HCT116 (cell line): ENCODE measurements at regions not wholly inside any gene's neighbourhood (a gene's known extent, or its start where the extent isn't known, plus 50 kb on each side); places are given as distances from the start of the nearest gene placed in this dataset.

Source experiments
- CBX3 ChIP-seq: IDR thresholded peaks from 2 replicates; pipeline ENCODE4 v1.6.1; 2012; ENCODE audit warnings: low read depth
- CTCF ChIP-seq, 3 experiments: fragments of 200-600 bp in 1 of 3; sonication (generic) in 1 of 3; IDR thresholded peaks in 2 of 3; conservative IDR thresholded peaks in 1 of 3; 2 replicates each; pipeline ENCODE4 v1.5.1; 2012 to 2017; ENCODE audit warnings: low read depth in 2 of 3, low read length in 2 of 3, antibody characterized with exemption in 1 of 3, borderline replicate concordance in 1 of 3, control low read depth in 1 of 3, mild to moderate bottlenecking in 1 of 3, mixed read lengths in 1 of 3, mixed run types in 1 of 3, moderate library complexity in 1 of 3; ENCODE audit not compliant: insufficient read depth in 1 of 3
- EGR1 ChIP-seq: IDR thresholded peaks from 2 replicates; pipeline ENCODE4 v1.6.1; 2012; ENCODE audit warnings: low read depth
- ELF1 ChIP-seq: IDR thresholded peaks from 2 replicates; pipeline ENCODE4 v1.6.1; 2012; ENCODE audit warnings: low read depth, borderline replicate concordance
- EZH2 ChIP-seq: fragments of 200-600 bp; sonication (generic); IDR thresholded peaks from 2 replicates; pipeline ENCODE4 v1.6.1; 2017; ENCODE audit warnings: antibody characterized with exemption, mixed run types
- EZH2phosphoT487 ChIP-seq: fragments of 200-600 bp; IDR thresholded peaks from 2 replicates; pipeline ENCODE4 v1.6.1; 2018; ENCODE audit warnings: antibody characterized with exemption, borderline replicate concordance
- MAX ChIP-seq: IDR thresholded peaks from 2 replicates; pipeline ENCODE4 v1.6.1; 2012
- POLR2A ChIP-seq: IDR thresholded peaks from 2 replicates; pipeline ENCODE4 v1.7.0; 2011; ENCODE audit warnings: borderline replicate concordance; ENCODE audit not compliant: insufficient read depth, insufficient read length; ENCODE audit errors: extremely low read depth
- POLR2AphosphoS5 ChIP-seq: IDR thresholded peaks from 2 replicates; pipeline ENCODE4 v1.6.1; 2011; ENCODE audit warnings: mild to moderate bottlenecking, low read depth, low read length, moderate library complexity
- RAD21 ChIP-seq: IDR thresholded peaks from 2 replicates; pipeline ENCODE4 v1.6.1; 2012; ENCODE audit warnings: low read depth, mild to moderate bottlenecking
- SP1 ChIP-seq: IDR thresholded peaks from 2 replicates; pipeline ENCODE4 v1.6.1; 2012; ENCODE audit warnings: low read depth
- YY1 ChIP-seq: IDR thresholded peaks from 2 replicates; pipeline ENCODE4 v1.6.1; 2011; ENCODE audit warnings: low read length, low read depth, moderate library complexity, mild to moderate bottlenecking; ENCODE audit not compliant: insufficient replicate concordance; ENCODE audit errors: extremely low read depth
- ZNF274 ChIP-seq: fragments of 200-500 bp; sonication (Bioruptor generic); IDR thresholded peaks from 2 replicates; pipeline ENCODE4 v1.6.1; 2014; ENCODE audit warnings: mild to moderate bottlenecking, low read depth, low read length, inconsistent platforms

GRCh38 chr2:56582570-56582969 lies 398.8 kb downstream of the CCDC85A start:
- TF ChIP-seq RAD21 (no peak), ZNF274 (no peak), CTCF (IDR thresholded peaks at IDR 0.05 in 2 of 3, conservative IDR thresholded peaks at IDR 0.05 in 1 of 3; ENCODE audit: borderline replicate concordance in 1 of 3, insufficient read depth in 1 of 3, low read depth in 2 of 3, low read length in 2 of 3) (no peak), EZH2phosphoT487 (no peak), EGR1 (no peak), EZH2 (no peak), POLR2A (no peak), ELF1 (no peak), CBX3 (no peak), MAX (no peak), YY1 (no peak), POLR2AphosphoS5 (no peak), SP1 (no peak)
